GM06990 (cell line): ENCODE measurements at regions not wholly inside any gene's neighbourhood (a gene's known extent, or its start where the extent isn't known, plus 50 kb on each side); places are given as distances from the start of the nearest gene placed in this dataset.
"Not testable (repeated sequence)": the region's sequence is repeated elsewhere in the genome, so short reads cannot be mapped to it uniquely, and the experiment has no call there.

Source experiments
- DNase-seq: peaks from one replicate; pipeline ENCODE4 v3.0.0-alpha.2; 2011; ENCODE audit not compliant: insufficient read length; ENCODE audit errors: extremely low read depth
- H3K27me3 ChIP-seq: replicated peaks from 2 replicates; pipeline ENCODE4 v1.6.0; 2011; ENCODE audit warnings: low read length; ENCODE audit not compliant: control insufficient read depth, insufficient read depth
- H3K36me3 ChIP-seq: 2 replicates; pipeline ENCODE4 v1.5.1; 2011; ENCODE audit warnings: low read length; ENCODE audit not compliant: control insufficient read depth, insufficient read depth
- H3K4me3 ChIP-seq: replicated peaks from 2 replicates; pipeline ENCODE4 v1.5.1; 2011; ENCODE audit warnings: low read depth, mild to moderate bottlenecking, control low read depth, low read length
- CTCF ChIP-seq: IDR thresholded peaks from 2 replicates; pipeline ENCODE4 v1.5.1; 2011; ENCODE audit warnings: low read length, control low read depth, mild to moderate bottlenecking, inconsistent platforms; ENCODE audit not compliant: insufficient read depth, poor library complexity, severe bottlenecking

- no peak overlapping the region for H3K4me3 ChIP-seq
- DNase-seq: no peak
- no peak for TF ChIP-seq CTCF
- no peaks in the 10 kb centered on the region for H3K27me3 ChIP-seq
- no peaks in the 10 kb centered on the region for H3K36me3 ChIP-seq
These were observed 63.8 kb upstream of the ANKH start for GRCh38 chr5:14935341-14935740.

GRCh38 chr5:14932902-14933469 is 61.4 kb upstream of the ANKH start:
- TF ChIP-seq CTCF: no peak
- Histone ChIP-seq H3K27me3 (no peaks in the 10 kb centered on the region), H3K4me3 (no peak overlapping the region), H3K36me3 (no peaks in the 10 kb centered on the region)
- DNase-seq: no peak

- no peak for DNase-seq
- no peak for TF ChIP-seq CTCF
- no peak overlapping the region for H3K4me3 ChIP-seq
- H3K27me3 ChIP-seq: no peaks in the 10 kb centered on the region
- H3K36me3 ChIP-seq: no peaks in the 10 kb centered on the region
These were observed 58.9 kb upstream of the ANKH start for GRCh38 chr5:14930486-14930885.

GRCh38 chr5:14929293-14930065 is 57.9 kb upstream of the ANKH start:
- Histone ChIP-seq H3K27me3 (no peaks in the 10 kb centered on the region), H3K4me3 (no peak overlapping the region), H3K36me3 (no peaks in the 10 kb centered on the region)
- TF ChIP-seq CTCF: no peak
- no peak for DNase-seq

GRCh38 chr5:14928661-14929060 is 57.1 kb upstream of the ANKH start:
- Histone ChIP-seq H3K4me3 (no peak overlapping the region), H3K27me3 (no peaks in the 10 kb centered on the region), H3K36me3 (no peaks in the 10 kb centered on the region)
- TF ChIP-seq CTCF: no peak
- no peak for DNase-seq

GRCh38 chr5:14925326-14925725 is 53.7 kb upstream of the ANKH start:
- H3K4me3 ChIP-seq: no peak overlapping the region
- H3K36me3 ChIP-seq: no peaks in the 10 kb centered on the region
- no peaks in the 10 kb centered on the region for H3K27me3 ChIP-seq
- no peak for TF ChIP-seq CTCF
- DNase-seq: no peak

- H3K4me3 ChIP-seq: not testable (repeated sequence)
These were observed 51.4 kb upstream of the ANKH start for GRCh38 chr5:14922952-14923351.

More at GRCh38 chr5:14922952-14923351, 51.4 kb upstream of the ANKH start:
- H3K36me3 ChIP-seq, DNase-seq, H3K27me3 ChIP-seq: not testable (repeated sequence)
